KG1 (cell line): ENCODE measurements at regions not wholly inside any gene's neighbourhood (a gene's known extent, or its start where the extent isn't known, plus 50 kb on each side); places are given as distances from the start of the nearest gene placed in this dataset.
"Not testable (repeated sequence)": the region's sequence is repeated elsewhere in the genome, so short reads cannot be mapped to it uniquely, and the experiment has no call there.

Experiments
- DNase-seq: peaks from one replicate; lab custom pipeline; 2025; lab: John Stamatoyannopoulos, UW

GRCh38 chr10:121380211-121380610 lies 218.0 kb downstream of the FGFR2 start:
- no peak for DNase-seq

GRCh38 chr10:121382029-121382520 lies 216.2 kb downstream of the FGFR2 start:
- DNase-seq, result not testable (repeated sequence)

DNA sequence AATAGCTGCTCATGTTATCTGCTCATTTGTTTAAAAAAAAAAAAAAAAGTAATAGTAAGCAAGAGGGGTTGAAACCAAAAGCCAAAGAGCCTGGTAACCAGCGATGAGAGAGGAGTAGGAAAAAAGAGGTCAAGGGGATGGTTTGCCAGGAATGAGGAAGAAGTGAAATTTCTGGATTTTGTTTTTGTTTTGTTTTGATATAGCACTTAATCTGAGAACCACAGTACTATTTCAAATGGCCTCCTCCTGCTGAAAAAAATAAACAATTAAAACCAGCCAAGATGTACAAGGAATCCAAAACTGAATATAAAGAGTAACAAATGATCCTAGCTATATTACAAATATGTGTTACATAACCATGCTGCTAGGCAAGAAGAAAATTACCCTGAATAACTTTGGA lies 213.1 kb downstream of the FGFR2 start:
- no peak for DNase-seq

GRCh38 chr10:121392657-121393056 lies 205.6 kb downstream of the FGFR2 start:
- no peak for DNase-seq

DNA sequence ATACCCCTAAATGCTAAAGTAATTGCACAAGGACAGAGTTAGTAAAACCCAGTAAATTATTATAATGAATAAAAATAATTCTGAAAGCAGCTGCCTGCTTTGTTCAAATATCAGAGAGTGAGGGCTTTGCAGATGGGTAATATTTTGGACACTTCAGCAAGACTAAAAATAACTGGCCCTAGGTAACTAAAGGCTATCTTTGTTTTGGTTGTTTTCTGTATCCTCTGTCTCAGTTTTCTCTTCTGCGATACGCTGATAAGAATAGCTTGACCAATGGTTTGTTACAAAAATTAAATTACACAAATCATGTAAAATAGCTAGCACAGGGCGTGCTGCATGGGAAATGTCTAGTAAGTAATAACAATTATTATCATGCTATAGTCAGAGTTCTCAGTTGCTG lies 204.7 kb downstream of the FGFR2 start:
- DNase-seq, result no peak

- DNase-seq, result not testable (repeated sequence)
Observed at GRCh38 chr10:121400507-121400906, 197.7 kb downstream of the FGFR2 start.

GRCh38 chr10:121403527-121403926 lies 194.7 kb downstream of the FGFR2 start:
- DNase-seq, result no peak

DNA sequence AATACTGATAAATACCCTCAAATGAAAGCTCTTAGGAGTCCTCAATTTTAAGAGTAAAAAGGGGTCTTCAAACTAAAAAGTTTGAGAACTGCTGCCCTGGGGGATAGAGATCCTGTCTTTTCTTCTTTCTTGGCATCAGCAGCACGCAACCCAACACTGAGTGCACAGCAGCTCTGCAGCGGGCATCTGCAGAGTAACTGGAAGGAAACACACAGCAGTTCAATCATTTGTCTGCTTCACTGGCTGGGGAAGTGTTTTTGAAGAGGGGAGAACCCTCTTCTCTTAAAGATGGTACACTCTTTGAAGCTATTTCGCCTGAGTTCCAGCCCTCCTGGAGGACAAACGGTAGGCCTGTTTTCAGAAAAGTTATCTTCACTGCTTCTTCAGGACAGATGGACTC lies 193.6 kb downstream of the FGFR2 start:
- DNase-seq, result no peak

GRCh38 chr10:121405096-121405495 lies 193.1 kb downstream of the FGFR2 start:
- DNase-seq, result no peak

GRCh38 chr10:121405549-121405948 lies 192.7 kb downstream of the FGFR2 start:
- no peak for DNase-seq

DNA sequence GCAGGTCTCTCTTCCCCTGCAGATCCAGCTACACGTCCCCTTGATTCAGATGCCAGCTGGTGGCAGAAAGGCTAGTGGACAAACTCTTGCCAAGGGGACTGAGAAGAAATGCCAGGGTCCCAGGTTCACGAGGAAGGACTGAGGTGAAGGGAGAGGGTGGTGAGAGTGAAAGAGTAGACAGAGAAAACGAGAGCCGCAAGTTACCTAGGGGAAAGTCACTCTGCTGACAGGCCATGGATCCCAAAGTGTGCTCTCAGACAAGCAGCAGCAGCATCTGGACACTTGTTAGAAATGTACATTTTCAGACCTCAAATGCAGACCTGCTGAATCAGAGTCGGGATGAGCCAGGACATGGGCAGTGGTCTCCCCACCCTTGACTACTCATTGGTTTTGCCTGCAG lies 192.3 kb downstream of the FGFR2 start:
- DNase-seq, result no peak

GRCh38 chr10:121406823-121407545 lies 191.3 kb downstream of the FGFR2 start:
- DNase-seq, result no peak

DNA sequence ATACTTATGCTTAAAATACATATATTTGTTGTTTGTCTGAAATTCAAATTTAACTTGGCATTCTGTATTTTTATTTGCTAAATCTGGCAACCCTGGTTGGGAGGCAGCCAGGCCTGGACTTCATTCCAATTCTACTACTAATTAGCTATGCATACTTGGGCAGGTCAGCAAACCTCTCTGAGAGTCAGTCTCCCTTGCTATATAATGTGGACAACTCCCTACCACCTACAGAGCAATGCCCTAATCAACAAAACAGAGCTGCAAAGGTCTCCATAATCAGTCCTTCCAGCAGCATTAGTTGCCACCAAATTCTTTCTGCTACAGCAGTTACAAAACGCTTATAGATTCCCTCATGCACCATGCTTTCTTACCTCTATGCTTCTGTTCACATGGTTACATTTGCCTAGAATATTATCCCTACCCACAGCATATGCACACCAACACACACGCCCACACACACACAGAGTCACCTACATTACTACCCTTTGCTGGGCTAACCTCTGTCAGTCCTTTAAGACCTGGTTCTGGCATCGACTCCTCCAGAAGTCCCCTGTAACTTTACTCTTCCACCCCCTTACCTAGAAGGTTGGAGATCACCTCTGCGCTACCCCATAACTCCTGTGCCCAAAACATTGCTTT lies 188.7 kb downstream of the FGFR2 start:
- no peak for DNase-seq

GRCh38 chr10:121411004-121411403 lies 187.2 kb downstream of the FGFR2 start:
- DNase-seq, result no peak

DNA sequence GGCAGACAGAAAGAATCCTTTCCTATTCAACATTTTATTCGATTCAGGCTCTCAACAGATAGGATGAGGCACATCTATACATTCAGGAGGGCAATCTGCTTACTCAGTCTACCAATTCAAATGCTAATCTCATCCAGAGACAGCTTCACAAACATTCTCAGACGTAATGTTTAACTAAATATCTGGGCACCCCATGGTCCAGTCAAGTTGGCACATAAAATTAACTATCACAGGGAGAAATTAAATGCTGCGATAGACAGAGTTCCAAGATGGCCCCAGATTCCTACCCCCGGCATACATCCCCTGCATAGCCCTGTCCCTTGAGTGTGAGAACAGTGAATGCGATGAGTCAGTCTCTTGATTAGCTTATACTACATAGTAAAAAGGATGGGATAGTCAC lies 184.3 kb downstream of the FGFR2 start:
- no peak for DNase-seq

DNA sequence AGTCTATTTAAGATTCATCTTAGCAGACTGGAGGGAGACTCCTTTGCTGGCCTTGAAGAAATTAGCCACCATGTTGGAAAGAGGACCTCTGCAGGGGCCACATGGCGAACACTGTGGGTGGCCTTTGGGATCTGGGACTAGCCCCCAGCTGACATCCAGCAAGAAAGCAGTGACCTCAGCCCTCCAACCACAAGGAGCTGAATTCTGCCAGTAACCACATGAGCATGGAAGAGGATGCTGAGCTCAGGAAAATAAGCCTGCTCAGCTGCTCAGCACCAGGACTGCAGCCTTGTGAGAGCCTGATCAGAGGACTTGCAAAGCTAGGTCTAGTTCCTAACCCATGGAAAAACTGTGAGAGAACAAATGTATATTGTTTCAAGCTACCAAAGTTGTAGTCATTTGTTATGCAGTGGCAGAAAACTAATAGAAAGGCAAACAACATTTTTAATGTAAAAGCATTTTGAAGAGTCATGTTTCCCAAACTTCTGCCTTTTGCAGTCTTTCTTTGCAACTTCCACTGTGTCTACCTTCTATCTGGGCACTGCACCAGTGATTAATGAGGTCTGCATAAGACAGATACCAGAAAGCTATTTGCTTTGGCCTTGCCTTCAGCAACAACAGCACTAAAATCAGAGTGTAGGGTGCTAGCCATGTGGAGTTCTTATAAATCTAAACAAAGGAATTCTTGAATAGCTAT lies 183.7 kb downstream of the FGFR2 start:
- no peak for DNase-seq

- no peak for DNase-seq
Observed at GRCh38 chr10:121415063-121415399, 183.2 kb downstream of the FGFR2 start.

DNA sequence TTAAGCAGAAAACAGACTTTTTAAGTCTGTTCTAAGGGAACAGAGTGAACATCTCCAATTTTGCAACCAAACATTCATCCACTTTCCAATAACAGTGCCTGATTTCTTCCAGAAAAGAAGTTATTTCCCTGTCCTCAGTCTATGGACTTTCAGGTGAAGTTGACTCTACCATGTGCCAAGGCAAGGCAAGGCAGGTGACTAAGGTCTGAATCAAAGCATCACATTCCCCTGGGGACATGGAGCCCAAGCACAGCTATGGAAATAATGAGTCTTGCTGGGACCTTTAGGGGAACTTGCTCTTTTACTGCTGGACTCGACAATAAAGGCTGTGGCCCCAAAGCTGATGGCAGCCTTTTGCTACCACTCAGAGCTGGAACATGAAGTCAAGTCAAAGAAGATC lies 182.2 kb downstream of the FGFR2 start:
- no peak for DNase-seq

- no peak for DNase-seq
Observed at GRCh38 chr10:121417298-121417697, 180.9 kb downstream of the FGFR2 start.

- DNase-seq, result no peak
Observed at GRCh38 chr10:121418126-121418777, 180.0 kb downstream of the FGFR2 start.

DNA sequence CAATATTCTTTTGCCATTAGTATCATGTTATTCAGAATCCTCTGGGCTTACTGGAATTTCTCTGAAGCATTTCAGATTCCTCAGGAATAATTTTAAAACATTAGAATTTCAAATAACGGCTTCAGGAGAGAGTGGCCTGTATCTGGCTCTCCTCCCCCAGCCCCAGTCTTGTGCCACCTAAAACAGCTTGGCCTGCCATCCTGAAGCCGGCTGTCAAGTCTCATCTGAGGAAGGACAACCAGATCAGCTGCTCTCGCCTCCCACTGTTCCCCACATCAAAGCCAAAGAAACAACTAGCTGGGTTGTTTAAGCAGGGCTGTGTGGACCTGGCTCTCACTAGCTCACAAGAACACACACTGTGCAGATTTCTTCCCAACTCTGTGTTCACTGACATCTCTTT lies 178.2 kb downstream of the FGFR2 start:
- no peak for DNase-seq

DNA sequence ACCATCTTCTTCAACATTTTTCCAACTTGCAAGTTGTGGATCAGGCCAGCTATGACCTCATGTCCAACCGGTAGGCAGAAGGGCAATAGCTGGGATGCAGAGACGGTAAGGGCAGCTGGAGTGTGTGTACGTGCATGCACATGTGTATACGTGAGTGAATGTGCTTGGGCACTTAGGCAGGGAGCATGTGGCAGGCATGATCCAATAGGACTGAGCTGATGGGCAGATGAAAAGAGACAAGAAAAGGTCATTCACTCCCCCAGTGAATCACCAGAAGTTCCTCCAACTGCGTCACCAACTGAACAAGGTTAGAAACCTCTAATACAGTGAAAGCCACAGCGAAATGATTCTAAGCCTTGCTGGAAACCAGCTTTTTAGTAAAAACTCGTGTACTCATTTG lies 176.1 kb downstream of the FGFR2 start:
- DNase-seq, result no peak

GRCh38 chr10:121425623-121426022 lies 172.6 kb downstream of the FGFR2 start:
- no peak for DNase-seq
